GM19240 (cell line): ENCODE measurements at regions not wholly inside any gene's neighbourhood (a gene's known extent, or its start where the extent isn't known, plus 50 kb on each side); places are given as distances from the start of the nearest gene placed in this dataset.

ENCODE experiments used
- DNase-seq: peaks from one replicate; pipeline ENCODE4 v3.0.0; 2011; ENCODE audit warnings: low spot score; ENCODE audit not compliant: insufficient read length

DNA sequence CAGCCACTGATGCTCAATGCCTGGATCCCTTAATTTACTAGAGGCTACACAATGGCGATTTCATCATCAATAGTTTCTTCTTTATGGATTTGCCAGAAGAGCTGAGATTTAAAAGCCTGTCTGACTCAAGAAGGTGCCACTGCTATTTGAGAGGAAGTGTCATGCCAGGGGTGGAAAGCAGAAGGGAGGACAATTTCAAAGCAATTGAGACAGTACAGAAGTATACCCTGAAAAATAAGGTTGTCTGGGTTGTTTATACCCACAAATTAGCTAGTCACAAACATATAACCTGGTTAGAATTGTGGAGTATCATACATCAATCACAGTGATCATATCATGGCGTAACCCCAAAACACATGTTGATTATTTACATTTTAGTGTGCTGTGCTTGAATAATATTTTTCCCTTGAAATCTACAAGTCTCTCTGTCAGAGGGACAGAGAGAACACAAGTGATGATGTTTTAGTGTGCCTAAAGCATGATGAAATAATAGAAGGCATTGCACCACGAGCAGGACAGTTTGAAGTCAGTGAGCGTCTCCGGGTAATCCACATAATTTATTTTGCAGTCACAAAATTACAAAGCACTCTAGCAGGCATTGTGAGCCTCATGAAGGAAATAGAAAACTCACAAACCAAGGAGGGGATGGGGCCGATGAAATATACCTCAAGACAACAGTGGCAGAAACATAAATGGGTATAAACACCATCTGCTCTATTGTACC, 312.2 kb upstream of the SPRED2 start:
- no peak for DNase-seq

GRCh38 chr2:65742977-65743376, 310.6 kb upstream of the SPRED2 start:
- DNase-seq = no peak

DNA sequence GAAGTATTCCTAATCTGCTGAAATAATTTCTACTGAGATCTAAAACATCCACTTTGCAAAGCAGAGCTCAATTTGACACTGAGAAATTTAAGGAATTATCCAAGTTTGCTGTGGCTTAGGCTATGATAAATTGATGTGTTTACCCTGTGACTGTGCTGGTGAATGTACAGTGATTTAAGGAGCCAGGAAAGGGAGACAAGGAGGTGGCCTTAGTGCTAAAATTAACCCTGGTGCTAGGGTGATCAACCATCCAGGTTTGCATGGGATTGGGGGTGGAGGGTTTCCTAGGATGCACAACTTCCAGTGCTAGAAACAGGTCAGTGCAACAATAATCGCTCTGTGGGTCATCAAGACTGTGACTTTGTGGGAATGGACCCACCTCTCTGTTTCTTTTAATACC, 307.5 kb upstream of the SPRED2 start:
- DNase-seq = no peak

GRCh38 chr2:65737452-65738011, 305.1 kb upstream of the SPRED2 start:
- no peak for DNase-seq

DNA sequence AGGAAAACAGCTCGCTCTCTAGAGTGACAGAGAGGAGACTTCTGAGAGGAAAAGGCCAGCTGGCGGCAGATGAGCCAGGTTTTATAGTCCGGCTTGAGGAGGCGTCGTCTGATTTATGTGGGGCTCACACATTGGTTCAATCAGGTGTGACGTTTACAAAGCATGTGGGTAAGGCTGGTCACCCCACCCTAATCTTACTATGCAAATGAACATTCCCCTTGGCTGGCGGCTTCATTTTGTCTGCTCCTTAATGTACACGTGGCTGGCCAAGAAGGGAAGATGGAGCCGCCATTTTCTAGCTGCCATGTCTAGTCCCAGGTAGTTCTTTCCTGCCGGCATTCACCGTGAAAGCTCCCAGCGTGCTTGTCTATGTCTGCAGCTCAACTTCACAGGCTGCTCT, 299.1 kb upstream of the SPRED2 start:
- no peak for DNase-seq

GRCh38 chr2:65730186-65730585, 297.8 kb upstream of the SPRED2 start:
- no peak for DNase-seq

- DNase-seq = no peak
Observed at GRCh38 chr2:65729246-65729645, 296.8 kb upstream of the SPRED2 start.

DNA sequence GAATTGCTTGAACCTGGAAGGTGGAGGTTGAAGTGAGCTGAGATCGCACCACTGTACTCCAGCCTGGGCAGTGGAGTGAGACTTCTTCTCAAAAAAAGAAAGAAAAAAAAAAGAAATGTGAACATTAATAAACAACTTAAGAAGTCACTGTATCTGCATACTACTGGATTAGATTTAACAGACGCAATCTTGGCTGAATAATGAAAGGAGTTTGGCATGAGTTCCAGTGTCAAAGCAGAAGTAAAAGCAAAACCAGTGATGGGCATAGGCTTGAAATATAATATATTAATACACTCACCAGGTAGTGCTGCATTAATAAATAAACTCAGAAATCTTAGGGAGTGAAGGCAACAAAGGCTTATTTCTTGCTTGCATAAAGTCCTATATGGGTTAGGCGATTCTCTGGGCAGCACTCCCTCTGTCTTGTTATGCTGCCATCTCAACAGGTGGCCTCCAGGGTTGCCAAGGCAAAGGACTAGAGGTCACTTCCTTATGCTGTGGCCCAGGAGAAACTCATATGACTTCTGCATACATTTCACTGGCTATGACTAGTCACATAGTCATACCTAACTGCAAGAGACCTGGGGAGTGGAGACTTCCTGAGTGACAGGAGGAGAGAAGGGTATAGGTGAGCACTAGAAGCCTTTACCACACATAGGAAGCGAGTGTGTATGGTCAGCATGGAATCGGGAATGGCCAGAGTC, 296.2 kb upstream of the SPRED2 start:
- DNase-seq = no peak

GRCh38 chr2:65727816-65728215, 295.4 kb upstream of the SPRED2 start:
- no peak for DNase-seq

DNA sequence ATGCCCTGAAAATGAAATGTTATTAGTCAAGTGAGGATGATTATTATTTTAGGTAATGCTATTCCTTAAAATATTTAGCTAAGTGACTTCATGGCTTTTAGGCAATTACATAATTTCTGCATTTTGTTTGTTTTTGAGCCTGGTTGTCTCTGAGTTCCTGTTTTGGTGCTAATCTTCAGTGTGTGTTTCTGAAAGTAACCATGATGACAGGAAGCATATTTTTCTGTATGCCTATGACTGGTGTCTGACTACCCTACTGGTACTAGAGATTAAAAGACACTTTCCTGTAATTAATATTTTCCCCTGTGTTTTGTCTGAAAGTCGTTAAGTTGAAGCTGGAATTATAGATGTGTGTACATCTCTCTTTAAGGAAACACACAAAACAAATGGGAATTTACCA, 295.0 kb upstream of the SPRED2 start:
- DNase-seq = no peak

GRCh38 chr2:65724752-65725151, 292.4 kb upstream of the SPRED2 start:
- DNase-seq = no peak

- DNase-seq = no peak
Observed at GRCh38 chr2:65724336-65724735, 291.9 kb upstream of the SPRED2 start.

GRCh38 chr2:65722028-65722778, 289.8 kb upstream of the SPRED2 start:
- DNase-seq = no peak

DNA sequence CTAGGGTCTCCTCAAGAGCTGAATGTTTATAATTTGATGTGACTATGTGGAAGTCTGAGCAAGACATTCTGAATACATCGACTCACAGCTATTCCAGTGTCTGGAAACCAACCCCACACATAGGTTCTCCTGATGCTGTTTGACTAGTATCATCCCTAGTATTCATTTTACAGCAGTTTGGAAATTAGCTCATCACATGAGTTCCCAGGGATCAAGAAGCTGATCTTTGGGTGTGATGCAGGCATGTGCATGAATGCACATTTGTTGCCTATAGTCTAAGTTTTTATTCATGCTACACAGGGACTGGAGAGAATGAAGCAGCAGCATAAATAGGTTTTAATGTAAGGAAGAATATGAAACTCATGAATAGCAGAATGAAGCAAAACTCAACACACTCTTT, 284.3 kb upstream of the SPRED2 start:
- no peak for DNase-seq

DNA sequence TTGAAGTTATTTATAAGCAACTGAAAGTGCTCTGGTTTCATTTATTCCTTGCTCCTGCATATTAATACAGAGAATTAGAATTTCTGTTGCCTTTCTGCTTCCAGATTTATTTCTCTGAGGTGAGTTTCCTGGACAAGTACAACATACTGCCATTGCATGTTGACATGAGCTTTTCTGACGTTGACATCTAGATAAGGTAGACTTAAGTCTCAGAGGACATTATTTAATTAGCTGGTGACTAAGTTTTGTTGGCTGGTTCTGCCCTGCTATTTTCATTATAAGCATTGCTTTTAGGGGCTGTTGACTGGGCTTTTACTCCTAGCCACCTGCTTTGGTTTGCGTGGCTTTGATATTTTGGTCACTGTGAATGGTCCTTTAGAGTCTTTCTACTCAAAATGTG, 282.9 kb upstream of the SPRED2 start:
- DNase-seq = no peak

DNA sequence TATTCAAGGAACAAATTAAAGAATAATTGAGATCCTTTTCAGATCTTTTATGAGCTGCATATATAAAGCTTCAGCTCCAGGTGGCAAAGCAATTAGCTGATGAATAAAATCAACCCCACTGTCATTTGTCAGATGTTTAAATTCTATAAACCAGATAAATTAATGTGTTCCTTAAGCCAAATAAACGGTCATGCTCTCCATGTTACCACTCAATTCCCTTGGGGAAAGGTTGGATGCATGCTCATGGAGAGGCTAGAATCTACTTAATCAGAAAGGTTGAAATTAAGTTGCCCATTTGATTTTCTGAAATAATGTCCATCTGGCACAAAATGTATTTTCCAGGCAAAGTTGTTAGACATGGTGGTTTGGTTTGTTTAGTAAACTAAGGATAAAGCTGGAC, 282.5 kb upstream of the SPRED2 start:
- DNase-seq = no peak

GRCh38 chr2:65711863-65712262, 279.5 kb upstream of the SPRED2 start:
- DNase-seq = no peak

DNA sequence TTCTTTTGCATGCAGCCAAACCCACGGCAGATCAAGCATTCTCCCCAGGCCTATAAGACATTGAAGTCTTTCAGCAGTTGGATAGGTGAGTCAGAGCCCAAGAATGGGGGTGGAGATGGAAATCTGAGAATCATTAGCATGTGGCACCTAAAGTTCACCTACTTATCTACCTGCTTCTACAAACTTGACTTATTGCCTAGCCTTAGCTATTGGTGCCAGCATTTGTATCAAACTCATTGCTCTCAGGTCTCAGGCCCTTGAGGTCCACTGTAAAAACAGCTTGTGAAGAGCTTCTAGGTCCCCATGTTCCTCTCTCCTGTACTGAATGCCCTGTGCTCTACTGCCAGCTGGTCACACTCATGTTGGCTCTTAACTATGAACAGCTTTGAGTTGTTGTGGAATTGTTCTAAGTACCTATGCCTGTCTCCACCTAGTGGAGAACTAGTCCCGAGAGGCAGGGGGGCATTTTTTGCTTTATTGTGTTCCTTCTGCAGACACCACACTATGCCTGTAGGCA, 278.4 kb upstream of the SPRED2 start:
- no peak for DNase-seq

DNA sequence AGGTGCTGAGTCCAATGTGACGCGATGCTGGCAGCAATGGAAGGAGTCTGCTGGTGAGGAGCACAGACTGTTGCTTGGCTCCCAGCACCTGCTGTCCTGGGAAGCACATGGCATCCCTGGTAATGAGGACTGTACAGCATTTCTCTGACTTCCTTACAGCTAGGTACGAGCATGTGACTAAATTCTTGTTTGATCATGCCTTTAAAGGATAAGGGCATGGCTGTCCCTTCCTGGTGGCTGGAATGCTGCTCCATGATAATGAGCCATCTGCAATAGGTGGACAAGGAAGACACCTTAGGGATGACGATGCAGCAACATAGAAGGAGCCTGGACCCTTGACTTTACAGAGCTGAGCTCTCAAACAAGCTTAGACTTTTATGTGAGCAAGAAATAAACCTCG, 278.0 kb upstream of the SPRED2 start:
- DNase-seq = no peak

DNA sequence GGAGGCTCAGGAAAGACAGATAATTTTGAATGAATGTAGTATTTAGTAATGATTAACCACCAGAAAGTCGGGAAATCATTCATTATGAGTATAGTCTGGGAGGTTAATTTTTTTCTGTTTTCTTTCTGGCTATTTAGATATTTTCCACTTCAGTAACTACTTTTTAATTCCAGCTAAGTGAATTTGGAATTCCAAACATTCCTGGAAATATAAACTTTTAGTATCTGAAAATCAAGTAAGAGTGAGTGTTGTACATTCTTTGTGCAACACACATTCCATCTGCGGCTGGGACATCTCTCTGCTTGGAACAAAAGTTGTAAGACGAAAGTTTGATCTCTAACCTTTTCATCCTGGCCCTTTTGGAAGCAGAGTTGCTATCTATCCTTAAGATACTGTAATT, 275.7 kb upstream of the SPRED2 start:
- DNase-seq = no peak

DNA sequence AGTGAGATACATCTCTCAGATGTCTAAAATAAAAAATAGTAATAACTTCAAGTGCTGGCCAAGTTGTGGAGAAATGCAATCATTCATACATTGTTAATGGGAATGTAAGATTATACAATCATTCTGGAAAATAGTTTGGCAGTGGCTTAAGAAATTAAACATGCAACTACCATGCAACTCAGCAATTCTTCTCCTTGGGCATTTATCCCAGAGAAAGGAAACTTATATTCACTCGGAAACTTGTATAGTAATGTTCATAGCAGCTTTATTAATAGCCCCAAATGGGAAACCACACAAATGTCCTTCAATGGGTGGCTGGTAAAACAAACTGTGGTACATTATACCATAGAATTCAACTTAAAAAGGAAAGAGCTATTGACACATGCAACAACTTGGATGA, 274.0 kb upstream of the SPRED2 start:
- no peak for DNase-seq

DNA sequence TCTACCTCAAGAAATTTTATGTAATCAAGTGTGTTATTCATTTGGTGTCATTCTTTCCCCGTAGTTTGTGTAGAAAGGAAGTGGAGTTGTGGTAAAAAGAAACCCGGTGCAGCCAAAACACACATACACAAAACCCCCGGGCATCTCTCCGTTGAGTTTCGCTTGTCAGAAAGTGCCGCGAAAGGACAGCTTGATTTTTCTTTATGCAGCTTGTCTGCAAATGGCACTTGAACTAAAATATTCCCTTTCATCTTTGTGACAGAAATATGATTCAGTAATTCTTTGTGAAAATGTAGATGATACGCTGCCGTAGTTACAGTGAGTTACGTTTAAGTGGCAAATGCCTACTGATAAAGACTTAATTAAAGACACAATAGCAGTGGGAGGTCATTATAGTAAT, 268.8 kb upstream of the SPRED2 start:
- DNase-seq = no peak
